ENCODE measurements at regions not wholly inside any gene's neighbourhood (a gene's known extent, or its start where the extent isn't known, plus 50 kb on each side); places are given as distances from the start of the nearest gene placed in this dataset.
"Not testable (repeated sequence)": the region's sequence is repeated elsewhere in the genome, so short reads cannot be mapped to it uniquely, and the experiment has no call there.

DNA sequence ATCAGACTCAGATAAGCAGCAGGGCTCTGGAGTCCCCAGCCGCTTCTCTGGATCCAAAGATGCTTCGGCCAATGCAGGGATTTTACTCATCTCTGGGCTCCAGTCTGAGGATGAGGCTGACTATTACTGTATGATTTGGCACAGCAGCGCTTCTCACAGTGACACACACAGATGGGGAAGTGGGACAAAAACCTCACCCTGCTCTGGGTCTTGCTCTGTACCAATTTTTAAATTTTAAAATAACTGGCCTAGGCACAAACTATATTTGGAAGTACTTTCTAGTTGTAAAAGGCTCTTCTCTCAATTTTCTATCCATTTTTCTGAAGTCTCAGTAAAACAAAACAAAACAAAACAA lies 131.7 kb downstream of the VPREB1 start:
- DNase-seq (ENCODE audit: low read depth in 1 of 2, low spot score in 1 of 2) (no peak), FAIRE-seq (no peak)
- POLR2A ChIA-PET = no interaction called here

DNA sequence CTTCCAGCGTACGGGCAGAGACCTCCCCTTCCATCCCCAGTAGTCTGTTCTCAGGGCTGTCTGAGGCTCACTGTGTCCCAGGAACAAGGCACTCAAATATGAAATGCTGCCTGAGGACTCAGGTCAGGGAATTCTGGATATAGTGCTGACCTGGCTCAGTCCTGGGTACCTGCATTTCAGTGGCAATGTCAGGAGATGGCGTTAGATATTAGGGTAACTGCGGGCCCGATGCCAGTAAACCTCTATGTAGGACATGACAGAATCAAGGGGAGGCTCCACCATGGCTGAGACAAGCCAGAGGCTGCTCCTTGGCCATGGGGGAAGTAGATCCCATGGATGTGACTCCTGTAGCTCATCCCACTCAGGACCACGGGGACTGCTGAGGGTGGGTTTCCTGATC lies 131.7 kb downstream of the ZNF280B start:
- CTCF ChIA-PET = interaction anchor here (0.9 kb wide), 1 partner anchor 205 kb away, joined by 3 read pairs; no protein-coding TSS in a partner anchor
- WGBS (ENCODE audit: missing lambda C conversion rate) = 8% methylated on average over 4 of the region's 6 CpGs
- H3K27ac ChIP-seq; DNase-seq (ENCODE audit: low read depth in 1 of 2, low spot score in 1 of 2); ATAC-seq; H3K4me2 ChIP-seq; POLR2A ChIA-PET; FAIRE-seq; H3K9me3 ChIP-seq; H3K4me3 ChIP-seq; H3K4me1 ChIP-seq: not testable (repeated sequence)

More for the DNA sequence above, 131.7 kb downstream of the VPREB1 start:
- no peaks in the 10 kb centered on the region for H3K4me1 ChIP-seq
- H3K27ac ChIP-seq = no peak overlapping the region
- ATAC-seq = no peak
- no peak overlapping the region for H3K4me3 ChIP-seq
- no peak overlapping the region for H3K4me2 ChIP-seq
- H3K9me3 ChIP-seq = no peaks in the 10 kb centered on the region
- CTCF ChIA-PET = interaction anchor here (1.5 kb wide), 1 partner anchor 19 kb away, joined by 3 read pairs; no protein-coding TSS in a partner anchor
- WGBS (ENCODE audit: missing lambda C conversion rate) = 49% methylated on average over 3 of the region's 3 CpGs
- TF ChIP-seq POLR2AphosphoS2 (conservative IDR thresholded peaks at IDR 0.05; ENCODE audit: low read length) = no peak
- TF ChIP-seq KDM1A (IDR thresholded peaks at IDR 0.05; ENCODE audit: low read depth) = no peak
- TF ChIP-seq, protein P1, sequence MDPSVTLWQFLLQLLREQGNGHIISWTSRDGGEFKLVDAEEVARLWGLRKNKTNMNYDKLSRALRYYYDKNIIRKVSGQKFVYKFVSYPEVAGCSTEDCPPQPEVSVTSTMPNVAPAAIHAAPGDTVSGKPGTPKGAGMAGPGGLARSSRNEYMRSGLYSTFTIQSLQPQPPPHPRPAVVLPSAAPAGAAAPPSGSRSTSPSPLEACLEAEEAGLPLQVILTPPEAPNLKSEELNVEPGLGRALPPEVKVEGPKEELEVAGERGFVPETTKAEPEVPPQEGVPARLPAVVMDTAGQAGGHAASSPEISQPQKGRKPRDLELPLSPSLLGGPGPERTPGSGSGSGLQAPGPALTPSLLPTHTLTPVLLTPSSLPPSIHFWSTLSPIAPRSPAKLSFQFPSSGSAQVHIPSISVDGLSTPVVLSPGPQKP (IDR thresholded peaks at IDR 0.05; ENCODE audit: low read depth, low read length) = no peak
- TF ChIP-seq MAFK (IDR thresholded peaks at IDR 0.05; ENCODE audit: partially characterized antibody) = no peak
- TF ChIP-seq MYC (IDR thresholded peaks at IDR 0.05; ENCODE audit: borderline replicate concordance, low read length) = no peak
- no peak for TF ChIP-seq HEYL (CRISPR knock-in tag; IDR thresholded peaks at IDR 0.05)
- no peak for TF ChIP-seq USF2 (IDR thresholded peaks at IDR 0.05)
- no peak for TF ChIP-seq JUN (IDR thresholded peaks at IDR 0.05)
- no peak for TF ChIP-seq CBX2 (IDR thresholded peaks at IDR 0.05; ENCODE audit: borderline replicate concordance, low read depth)
- no peak for TF ChIP-seq EHF (CRISPR knock-in tag; IDR thresholded peaks at IDR 0.05)
- TF ChIP-seq TFCP2L1 (CRISPR knock-in tag; IDR thresholded peaks at IDR 0.05) = no peak
- TF ChIP-seq HOXB13 (CRISPR knock-in tag; IDR thresholded peaks at IDR 0.05; ENCODE audit: low read depth) = no peak
- TF ChIP-seq NR3C1 (IDR thresholded peaks at IDR 0.05) = no peak
- no peak for TF ChIP-seq PHF8 (IDR thresholded peaks at IDR 0.05; ENCODE audit: borderline replicate concordance, low read depth)
- TF ChIP-seq SREBF2 (IDR thresholded peaks at IDR 0.05) = no peak

GRCh38 chr22:22377335-22377734 lies 131.2 kb downstream of the ZNF280B start:
- Histone ChIP-seq H3K4me3 (no peak overlapping the region), H3K4me1 (no peaks in the 10 kb centered on the region), H3K4me2 (no peak overlapping the region), H3K27ac (no peak overlapping the region), H3K9me3 (no peaks in the 10 kb centered on the region)
- ChIA-PET POLR2A (no interaction called here), CTCF (interaction anchor here (0.9 kb wide), 1 partner anchor 205 kb away, joined by 3 read pairs; no protein-coding TSS in a partner anchor)
- ATAC-seq = no peak
- TF ChIP-seq KDM5A (IDR thresholded peaks at IDR 0.05) (no peak), CHD2 (IDR thresholded peaks at IDR 0.05; ENCODE audit: low read length, partially characterized antibody) (no peak), JUNB (IDR thresholded peaks at IDR 0.05) (no peak), EHMT2 (IDR thresholded peaks at IDR 0.05; ENCODE audit: low read depth) (no peak), MYC (IDR thresholded peaks at IDR 0.05; ENCODE audit: borderline replicate concordance, low read length) (no peak), ZC3H11A (IDR thresholded peaks at IDR 0.05) (no peak), FOXS1 (CRISPR knock-in tag; IDR thresholded peaks at IDR 0.05) (no peak), HES2 (IDR thresholded peaks at IDR 0.05) (no peak), MAZ (IDR thresholded peaks at IDR 0.05; ENCODE audit: borderline replicate concordance, low read depth, low read length) (no peak), RNF2 (IDR thresholded peaks at IDR 0.05; ENCODE audit: borderline replicate concordance, low read depth) (no peak), PHF8 (IDR thresholded peaks at IDR 0.05; ENCODE audit: borderline replicate concordance, low read depth) (no peak)
- TF ChIP-seq, protein P2, sequence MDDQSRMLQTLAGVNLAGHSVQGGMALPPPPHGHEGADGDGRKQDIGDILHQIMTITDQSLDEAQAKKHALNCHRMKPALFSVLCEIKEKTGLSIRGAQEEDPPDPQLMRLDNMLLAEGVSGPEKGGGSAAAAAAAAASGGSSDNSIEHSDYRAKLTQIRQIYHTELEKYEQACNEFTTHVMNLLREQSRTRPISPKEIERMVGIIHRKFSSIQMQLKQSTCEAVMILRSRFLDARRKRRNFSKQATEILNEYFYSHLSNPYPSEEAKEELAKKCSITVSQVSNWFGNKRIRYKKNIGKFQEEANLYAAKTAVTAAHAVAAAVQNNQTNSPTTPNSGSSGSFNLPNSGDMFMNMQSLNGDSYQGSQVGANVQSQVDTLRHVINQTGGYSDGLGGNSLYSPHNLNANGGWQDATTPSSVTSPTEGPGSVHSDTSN (IDR thresholded peaks at IDR 0.05) = no peak
- TF ChIP-seq, protein P3, sequence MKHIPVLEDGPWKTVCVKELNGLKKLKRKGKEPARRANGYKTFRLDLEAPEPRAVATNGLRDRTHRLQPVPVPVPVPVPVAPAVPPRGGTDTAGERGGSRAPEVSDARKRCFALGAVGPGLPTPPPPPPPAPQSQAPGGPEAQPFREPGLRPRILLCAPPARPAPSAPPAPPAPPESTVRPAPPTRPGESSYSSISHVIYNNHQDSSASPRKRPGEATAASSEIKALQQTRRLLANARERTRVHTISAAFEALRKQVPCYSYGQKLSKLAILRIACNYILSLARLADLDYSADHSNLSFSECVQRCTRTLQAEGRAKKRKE (CRISPR knock-in tag; IDR thresholded peaks at IDR 0.05; ENCODE audit: low read depth) = no peak
- FAIRE-seq = no peak
- no peak for DNase-seq (ENCODE audit: low read depth in 1 of 2, low spot score in 1 of 2)

Data from A549 (cell line).